Suppressor macrophage (primary cell): ENCODE measurements at regions not wholly inside any gene's neighbourhood (a gene's known extent, or its start where the extent isn't known, plus 50 kb on each side); places are given as distances from the start of the nearest gene placed in this dataset.

Experiments
- DNase-seq, 4 experiments: peaks; one replicate each; pipeline ENCODE4 v3.0.0-alpha.2; 2020 to 2022

DNA sequence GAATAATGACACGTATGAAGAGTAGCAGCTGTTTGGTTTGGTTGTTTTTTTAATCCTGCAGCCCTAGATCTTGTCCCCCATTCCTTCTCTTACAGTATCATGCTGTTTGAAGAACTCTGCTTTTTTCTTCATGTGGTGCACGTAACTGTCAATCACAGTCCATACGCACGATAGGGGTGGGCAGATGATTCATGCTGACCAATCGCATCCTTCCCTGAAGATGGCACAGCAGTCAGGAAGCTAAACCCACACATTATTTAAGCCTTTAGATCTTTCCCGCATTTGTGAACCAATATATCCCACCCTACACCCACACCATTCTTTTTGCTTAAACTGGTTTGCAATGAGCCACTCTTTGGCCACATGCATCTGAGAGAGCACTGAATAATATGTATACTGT is 158.9 kb upstream of the PLEKHA5 start:
- DNase-seq, result no peak

GRCh38 chr12:18971932-18972331 is 157.6 kb upstream of the PLEKHA5 start:
- no peak for DNase-seq

DNA sequence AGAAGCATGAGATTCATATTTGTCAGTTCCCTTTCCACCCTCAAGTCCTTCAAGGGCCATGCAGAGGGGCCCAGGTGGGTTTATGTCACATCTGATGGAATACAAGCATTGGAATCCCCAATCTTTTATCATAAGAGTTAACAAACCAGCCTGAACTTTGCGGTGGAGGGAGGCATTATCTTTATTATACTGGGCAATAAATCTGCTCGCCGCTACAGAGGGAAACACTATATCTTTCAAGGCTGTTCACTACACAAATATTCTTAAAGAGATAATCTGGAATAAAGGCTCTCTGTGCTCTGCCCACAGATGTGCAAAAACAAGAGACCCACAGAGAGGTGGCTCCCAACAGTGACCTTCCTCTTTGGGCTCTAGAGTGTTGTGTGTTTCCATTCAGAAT is 153.6 kb upstream of the PLEKHA5 start:
- DNase-seq, result no peak

GRCh38 chr12:18979401-18980126 is 150.0 kb upstream of the PLEKHA5 start:
- DNase-seq, result no peak

DNA sequence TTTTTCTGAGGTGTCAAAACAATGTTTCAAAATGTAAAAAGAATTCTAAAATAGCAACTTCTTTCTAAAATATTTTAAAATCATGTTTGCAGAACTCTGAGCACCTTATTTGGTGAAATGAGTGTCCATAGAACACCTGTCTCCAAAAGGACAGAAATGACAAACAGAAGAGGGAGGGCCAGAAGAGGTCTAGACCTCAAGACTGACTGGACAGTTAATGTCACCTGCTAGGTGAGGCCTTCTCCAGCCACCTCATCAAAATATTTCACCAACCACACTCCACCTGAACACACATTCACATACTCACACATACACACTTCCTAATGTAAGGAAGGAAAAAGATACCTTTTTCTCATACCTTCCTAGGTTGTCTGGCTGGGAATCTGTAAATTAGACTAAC is 147.8 kb upstream of the PLEKHA5 start:
- no peak for DNase-seq

- no peak for DNase-seq
These were observed 147.1 kb upstream of the PLEKHA5 start for GRCh38 chr12:18982226-18982949.

GRCh38 chr12:18983854-18984253 is 145.7 kb upstream of the PLEKHA5 start:
- DNase-seq, result no peak

- DNase-seq, result no peak
These were observed 138.7 kb upstream of the PLEKHA5 start for GRCh38 chr12:18990856-18991255.

DNA sequence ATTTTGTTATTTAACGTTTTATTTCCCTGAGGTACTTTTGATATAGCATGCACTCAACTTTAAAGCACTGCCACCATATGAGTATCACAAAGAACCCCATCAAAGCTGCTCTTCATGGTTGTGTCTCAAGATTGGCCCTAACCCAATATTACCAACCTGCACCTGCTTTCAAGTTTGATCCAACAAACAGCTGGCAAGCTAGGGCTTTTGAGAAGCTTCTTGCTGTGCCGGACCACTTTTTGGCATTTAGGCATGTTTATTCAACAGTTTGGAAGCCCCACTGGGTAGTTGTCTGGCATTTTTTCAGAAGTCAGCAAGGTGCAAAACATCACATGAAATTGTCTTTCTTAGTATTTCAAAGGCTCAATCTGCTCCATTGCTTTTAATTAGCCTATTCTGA is 137.2 kb upstream of the PLEKHA5 start:
- DNase-seq, result no peak

DNA sequence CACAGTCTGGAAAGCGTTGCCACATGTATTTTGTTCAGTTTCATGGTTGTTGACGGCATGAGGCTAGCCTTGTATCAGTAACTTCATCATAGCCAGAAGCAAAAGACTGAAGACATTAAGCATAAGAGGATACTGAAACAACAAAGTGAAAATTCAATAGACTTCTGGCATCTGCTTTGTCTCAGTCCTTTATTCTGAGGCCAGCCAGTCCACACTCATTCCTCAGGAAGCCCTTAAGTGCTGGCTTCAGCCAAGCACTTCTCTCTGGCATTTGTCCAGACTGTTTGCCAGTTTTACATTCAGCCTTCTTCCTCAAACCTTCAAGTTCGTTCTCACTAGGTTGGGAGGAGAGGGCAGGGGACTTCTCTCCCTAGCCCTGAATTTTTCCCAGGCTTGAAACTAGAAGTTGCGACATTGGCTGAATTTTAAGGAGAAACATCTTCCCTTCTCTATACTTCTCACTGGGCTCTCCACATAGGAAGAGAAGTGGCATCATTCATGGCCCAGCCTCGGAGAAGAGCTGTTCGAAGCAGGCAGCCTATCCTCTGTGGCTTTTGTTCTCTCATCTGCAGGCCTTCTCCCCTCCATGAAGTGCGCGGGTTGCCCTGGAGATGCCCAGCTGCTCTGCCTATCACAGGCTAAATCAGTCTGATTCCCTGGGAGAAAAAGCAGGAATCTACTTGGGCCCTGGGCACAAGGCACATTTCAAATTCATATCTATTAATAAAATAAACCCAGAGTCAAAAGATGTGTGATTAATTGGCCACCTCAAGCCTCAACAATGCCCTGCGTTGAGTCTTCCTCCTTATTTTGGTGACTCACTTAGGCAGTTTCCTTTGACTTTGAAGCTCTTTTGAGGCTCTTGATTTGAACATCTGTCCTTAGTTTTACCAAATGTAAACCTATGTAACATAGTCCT is 130.9 kb upstream of the PLEKHA5 start:
- DNase-seq, result peak in 3 of 4 experiments; percentile 2 to 16 (median 12)

DNA sequence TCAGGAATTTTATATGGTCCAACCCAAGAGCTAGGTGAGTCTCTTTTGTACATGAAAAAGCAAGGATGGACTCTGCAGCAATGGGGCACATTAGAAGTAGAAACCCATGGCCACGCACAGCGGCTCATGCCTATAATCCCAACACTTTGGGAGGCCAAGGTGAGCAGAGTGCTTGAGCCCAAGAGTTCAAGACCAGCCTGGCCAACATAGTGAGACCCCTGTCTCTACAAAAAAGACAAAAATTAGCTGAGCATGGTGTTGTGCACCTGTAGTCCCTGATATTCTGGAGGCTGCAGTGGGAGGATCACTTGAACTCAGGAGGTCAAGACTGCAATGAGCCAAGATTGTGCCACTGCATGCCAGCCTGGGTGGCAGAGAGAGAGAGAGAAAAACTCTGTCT is 128.7 kb upstream of the PLEKHA5 start:
- DNase-seq, result no peak

DNA sequence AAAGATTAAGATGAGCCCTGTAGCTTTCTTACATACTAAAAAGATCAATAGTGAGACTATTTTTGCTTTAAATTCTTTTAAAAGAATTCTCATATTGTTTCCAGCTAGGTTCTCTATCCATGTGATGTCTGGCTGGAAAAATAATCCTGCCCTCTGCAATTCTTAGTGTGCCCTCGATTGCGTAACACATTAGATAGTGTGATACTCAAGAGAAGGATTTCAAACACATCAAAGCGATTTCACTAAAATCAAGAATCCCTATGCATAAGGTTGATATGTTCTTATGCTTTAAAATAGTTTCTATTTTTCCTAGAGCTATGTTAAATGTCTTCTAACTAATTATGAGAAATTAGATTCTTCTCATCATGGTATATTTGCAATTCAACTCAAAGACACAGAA is 127.3 kb upstream of the PLEKHA5 start:
- DNase-seq, result peak in 1 of 4 experiments; percentile 5

DNA sequence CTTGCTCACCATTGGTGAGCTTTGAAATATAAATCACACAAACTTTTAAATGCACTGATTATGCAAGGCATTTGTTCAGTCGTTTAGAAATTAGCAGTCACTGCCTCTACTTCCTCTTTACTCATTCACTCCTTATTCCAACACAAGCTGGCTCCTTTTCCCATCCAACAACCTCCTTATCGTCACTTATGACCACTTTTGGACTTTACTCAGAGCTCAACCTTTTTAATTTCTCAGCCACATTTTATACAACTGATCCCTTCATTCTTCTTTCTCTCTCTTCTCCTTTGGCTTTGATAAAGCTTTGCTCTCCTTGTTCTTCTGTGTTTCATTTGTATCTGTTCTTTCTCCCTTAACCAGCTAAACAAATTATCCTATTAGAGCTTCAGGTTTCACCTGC is 126.4 kb upstream of the PLEKHA5 start:
- DNase-seq, result peak in 1 of 4 experiments; percentile 2

DNA sequence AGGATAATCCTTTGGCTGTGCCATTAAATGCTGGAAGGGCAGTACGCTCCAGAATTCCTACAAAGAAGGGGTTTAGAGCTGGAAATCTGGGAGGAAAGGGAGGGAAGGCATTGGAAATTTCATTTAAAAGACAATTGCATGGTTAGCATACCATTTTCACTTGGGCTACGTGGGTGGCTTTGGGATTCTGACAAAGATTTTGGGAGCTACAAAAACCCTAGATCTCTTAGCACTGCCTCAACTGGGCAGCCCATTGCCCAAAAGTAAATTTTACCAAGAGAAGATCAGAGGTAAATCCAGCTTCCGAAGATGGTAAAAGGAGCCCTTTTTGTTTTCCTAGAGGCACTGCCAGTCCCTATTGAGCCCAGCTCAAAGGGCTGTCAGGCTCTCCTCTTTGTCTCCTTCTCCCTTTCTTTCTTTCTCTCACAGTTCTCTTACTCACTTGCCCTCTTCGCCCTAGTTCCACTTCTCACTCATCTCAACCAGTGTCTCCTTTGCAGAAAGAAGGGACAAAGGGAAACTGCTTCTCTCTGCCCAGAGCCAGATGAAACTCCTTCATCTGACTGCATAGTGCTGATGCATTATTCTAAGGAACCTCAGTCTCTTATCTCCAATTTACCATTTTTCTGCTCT is 125.4 kb upstream of the PLEKHA5 start:
- no peak for DNase-seq

DNA sequence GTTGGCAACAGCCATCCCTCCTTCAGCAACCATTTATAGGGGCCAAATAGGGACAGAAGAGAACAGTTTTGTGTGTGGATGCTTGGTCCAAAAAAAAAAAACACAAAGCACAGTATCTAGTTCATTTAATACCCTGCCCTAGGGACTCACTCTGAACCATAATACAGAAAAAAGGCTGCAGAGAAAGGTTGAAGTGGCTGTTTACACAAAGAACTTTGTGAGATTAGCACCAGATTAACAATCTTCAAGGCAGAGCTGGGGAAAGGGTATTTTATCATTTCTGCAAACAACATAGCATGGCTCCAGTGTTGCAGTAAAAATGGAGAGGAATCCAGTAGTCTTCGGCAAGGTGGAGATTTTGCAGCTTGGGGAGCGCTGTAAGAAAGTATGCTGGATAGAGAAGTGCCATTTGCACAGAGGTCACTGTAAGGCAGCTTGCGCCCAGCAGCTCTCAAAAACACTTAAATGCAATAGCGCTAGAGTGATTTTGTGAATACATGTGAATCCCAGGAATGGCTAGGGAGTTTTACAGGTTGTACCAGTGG is 124.2 kb upstream of the PLEKHA5 start:
- no peak for DNase-seq

GRCh38 chr12:19006626-19007137 is 122.9 kb upstream of the PLEKHA5 start:
- DNase-seq, result no peak

DNA sequence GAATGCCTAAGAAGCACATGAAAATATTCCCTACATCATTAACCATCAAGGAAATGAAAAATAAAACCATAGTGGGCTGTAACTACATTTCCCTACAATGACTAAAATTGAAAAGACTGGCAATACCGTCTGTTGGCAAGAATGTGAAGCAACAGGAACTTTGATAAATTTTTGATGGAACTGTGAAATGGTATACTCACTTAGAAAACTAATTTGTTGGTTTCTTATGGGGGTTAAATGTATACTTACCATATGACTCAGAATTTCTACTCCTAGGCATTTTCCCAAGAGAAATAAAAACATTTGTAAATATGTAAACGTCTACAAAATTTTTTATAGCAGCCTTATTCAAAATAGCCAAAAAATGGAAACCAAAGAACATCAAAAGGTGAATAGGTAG is 121.4 kb upstream of the PLEKHA5 start:
- DNase-seq, result no peak

- no peak for DNase-seq
These were observed 119.4 kb upstream of the PLEKHA5 start for GRCh38 chr12:19010087-19010486.

DNA sequence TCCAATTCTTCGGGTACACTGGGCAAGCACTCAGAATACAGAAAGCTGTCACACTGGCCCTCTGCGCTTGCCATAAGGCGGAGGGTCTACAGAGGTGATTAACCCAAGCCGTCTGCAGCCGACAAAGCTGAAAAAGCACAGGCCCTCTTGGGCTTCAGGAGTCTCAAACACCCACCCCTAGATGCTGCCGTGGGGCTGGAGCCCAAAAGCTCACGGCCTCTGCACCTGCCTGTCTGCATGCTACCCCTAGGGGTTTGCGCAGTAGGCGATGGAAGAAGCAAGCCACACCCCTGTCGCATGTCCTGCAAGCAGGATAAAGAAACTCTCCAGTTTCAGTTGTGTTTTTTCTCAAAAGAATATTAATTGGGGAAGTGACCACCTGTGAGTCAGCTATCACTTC is 118.8 kb upstream of the PLEKHA5 start:
- no peak for DNase-seq

- no peak for DNase-seq
These were observed 116.6 kb upstream of the PLEKHA5 start for GRCh38 chr12:19012965-19013364.

GRCh38 chr12:19014240-19014639 is 115.3 kb upstream of the PLEKHA5 start:
- no peak for DNase-seq

DNA sequence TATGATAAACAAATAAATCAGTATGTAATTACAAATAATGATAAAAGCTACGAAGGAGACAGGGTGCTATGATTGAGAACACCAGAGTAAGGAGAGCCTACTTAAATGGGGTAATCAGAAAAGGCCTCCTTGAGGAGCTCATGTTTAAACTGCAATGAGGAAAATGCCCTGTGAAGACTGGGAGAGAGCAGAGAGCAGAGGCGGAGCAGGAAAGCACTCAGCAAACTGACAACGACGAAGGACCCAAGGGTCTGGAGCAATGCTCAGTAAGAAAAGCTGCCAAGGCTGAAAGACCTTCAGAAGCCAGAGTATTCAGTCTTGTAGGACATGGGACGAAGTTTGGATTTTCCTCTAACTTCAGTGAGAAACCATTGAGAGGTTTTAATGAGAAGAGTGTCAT is 114.2 kb upstream of the PLEKHA5 start:
- no peak for DNase-seq
